Liver (tissue), 8 donors: ENCODE measurements at regions not wholly inside any gene's neighbourhood (a gene's known extent, or its start where the extent isn't known, plus 50 kb on each side); places are given as distances from the start of the nearest gene placed in this dataset.

Experiments used
- DNase-seq: peaks from one replicate; pipeline ENCODE4 v3.0.0-alpha.2; 2017; ENCODE audit warnings: low spot score
- H3K27ac ChIP-seq, 2 donors: one replicate each; pipeline ENCODE4 v1.7.0; 2013; ENCODE audit warnings: inconsistent platforms in 2 of 2, low read length in 2 of 2, control low read depth in 1 of 2, low read depth in 1 of 2, mild to moderate bottlenecking in 1 of 2
- H3K27me3 ChIP-seq, 4 donors: one replicate each; pipeline versions ENCODE4 v1.6.1 to v1.7.0; 2013; ENCODE audit warnings: low read length in 3 of 4, inconsistent platforms in 1 of 4, mild to moderate bottlenecking in 1 of 4, moderate library complexity in 1 of 4; ENCODE audit not compliant: control insufficient read depth in 4 of 4, insufficient read depth in 4 of 4
- H3K36me3 ChIP-seq, 4 donors: one replicate each; pipeline versions ENCODE4 v1.6.1 to v1.7.0; 2013; ENCODE audit warnings: low read length in 3 of 4, mild to moderate bottlenecking in 3 of 4, low read depth in 1 of 4, moderate library complexity in 1 of 4; ENCODE audit not compliant: control insufficient read depth in 4 of 4, insufficient read depth in 3 of 4
- H3K4me1 ChIP-seq, 4 donors: one replicate each; pipeline versions ENCODE4 v1.6.1 to v1.7.0; 2013; ENCODE audit warnings: low read length in 3 of 4, mild to moderate bottlenecking in 3 of 4, moderate library complexity in 1 of 4; ENCODE audit not compliant: control insufficient read depth in 4 of 4, insufficient read depth in 4 of 4
- H3K4me3 ChIP-seq, 3 donors: one replicate each; pipeline versions ENCODE4 v1.6.1 to v1.7.0; 2013; ENCODE audit warnings: low read length in 3 of 3, control low read depth in 1 of 3, low read depth in 1 of 3, mild to moderate bottlenecking in 1 of 3
- H3K9ac ChIP-seq, 2 donors: one replicate each; pipeline ENCODE4 v1.7.0; 2013; ENCODE audit warnings: low read length in 2 of 2, mild to moderate bottlenecking in 2 of 2, moderate library complexity in 2 of 2, control low read depth in 1 of 2, low read depth in 1 of 2
- H3K9me3 ChIP-seq, 4 donors: one replicate each; pipeline versions ENCODE4 v1.6.1 to v1.7.0; 2013; ENCODE audit warnings: low read length in 3 of 4; ENCODE audit not compliant: control insufficient read depth in 4 of 4
- ATF3 ChIP-seq: IDR thresholded peaks from 2 replicates; pipeline ENCODE4 v1.6.1; 2016; ENCODE audit warnings: antibody characterized with exemption
- EGR1 ChIP-seq, 2 donors: IDR thresholded peaks; 2 replicates each; pipeline ENCODE4 v1.6.1; 2016 to 2018; ENCODE audit warnings: antibody characterized with exemption in 2 of 2, low read depth in 2 of 2
- FOXA1 ChIP-seq: IDR thresholded peaks from 2 replicates; pipeline ENCODE4 v1.6.1; 2016; ENCODE audit warnings: antibody characterized with exemption
- FOXA2 ChIP-seq: IDR thresholded peaks from 2 replicates; pipeline ENCODE4 v1.6.1; 2016; ENCODE audit warnings: antibody characterized with exemption
- GABPA ChIP-seq, 2 donors: IDR thresholded peaks in 1 of 2; conservative IDR thresholded peaks in 1 of 2; 2 replicates each; pipeline ENCODE4 v1.6.1; 2016; ENCODE audit warnings: antibody characterized with exemption in 2 of 2, mild to moderate bottlenecking in 1 of 2, moderate library complexity in 1 of 2
- HNF4A ChIP-seq, 2 donors: conservative IDR thresholded peaks; 2 replicates each; pipeline ENCODE4 v1.6.1; 2016; ENCODE audit warnings: antibody characterized with exemption in 2 of 2, mild to moderate bottlenecking in 2 of 2
- HNF4G ChIP-seq: IDR thresholded peaks from 2 replicates; pipeline ENCODE4 v1.6.1; 2016; ENCODE audit warnings: antibody characterized with exemption
- JUND ChIP-seq, 2 donors: IDR thresholded peaks; 2 replicates each; pipeline ENCODE4 v1.6.1; 2016; ENCODE audit warnings: antibody characterized with exemption in 2 of 2
- NR2F2 ChIP-seq: IDR thresholded peaks from 2 replicates; pipeline ENCODE4 v1.6.1; 2016; ENCODE audit warnings: antibody characterized with exemption
- RAD21 ChIP-seq, 2 donors: IDR thresholded peaks; 2 replicates each; pipeline ENCODE4 v1.6.1; 2016; ENCODE audit warnings: antibody characterized with exemption in 2 of 2, mild to moderate bottlenecking in 2 of 2
- RXRA ChIP-seq, 2 donors: IDR thresholded peaks; 2 replicates each; pipeline ENCODE4 v1.6.1; 2017 to 2018; ENCODE audit warnings: antibody characterized with exemption in 2 of 2, mild to moderate bottlenecking in 1 of 2
- SP1 ChIP-seq: IDR thresholded peaks from 2 replicates; pipeline ENCODE4 v1.6.1; 2018; ENCODE audit warnings: antibody characterized with exemption, mild to moderate bottlenecking
- TAF1 ChIP-seq: conservative IDR thresholded peaks from 2 replicates; pipeline ENCODE4 v1.6.1; 2016; ENCODE audit warnings: antibody characterized with exemption, mild to moderate bottlenecking
- YY1 ChIP-seq: IDR thresholded peaks from 2 replicates; pipeline ENCODE4 v1.6.1; 2016; ENCODE audit warnings: antibody characterized with exemption, mild to moderate bottlenecking
- WGBS: extraction: QIAGEN DNeasy Blood & Tissue Kit; methylation state at CpG from one replicate; pipeline ENCODE4 v1.1.7; 2013; 5-methylcytosine and 5-hydroxymethylcytosine counted together
- TF ChIP-seq, protein P1 (sequence below): IDR thresholded peaks from 2 replicates; pipeline ENCODE4 v1.6.1; 2016; ENCODE audit warnings: antibody characterized with exemption
- TF ChIP-seq, protein P2 (sequence below): IDR thresholded peaks from 2 replicates; pipeline ENCODE4 v1.6.1; 2016; ENCODE audit warnings: antibody characterized with exemption
- TF ChIP-seq, protein P3 (sequence below): fragments of 150-350 bp; IDR thresholded peaks from 2 replicates; pipeline ENCODE4 v1.5.1; 2017; ENCODE audit warnings: improper control_type of control experiment, low read depth, low read length; ENCODE audit not compliant: missing input control
- TF ChIP-seq, protein P4 (sequence below): IDR thresholded peaks from 2 replicates; pipeline ENCODE4 v1.6.1; 2016; ENCODE audit warnings: antibody characterized with exemption, mild to moderate bottlenecking
- donor health status: healthy.
- donor health status: healthy.
- donor health status: healthy.
- donor health status: healthy.
- donor health status: healthy.

DNA sequence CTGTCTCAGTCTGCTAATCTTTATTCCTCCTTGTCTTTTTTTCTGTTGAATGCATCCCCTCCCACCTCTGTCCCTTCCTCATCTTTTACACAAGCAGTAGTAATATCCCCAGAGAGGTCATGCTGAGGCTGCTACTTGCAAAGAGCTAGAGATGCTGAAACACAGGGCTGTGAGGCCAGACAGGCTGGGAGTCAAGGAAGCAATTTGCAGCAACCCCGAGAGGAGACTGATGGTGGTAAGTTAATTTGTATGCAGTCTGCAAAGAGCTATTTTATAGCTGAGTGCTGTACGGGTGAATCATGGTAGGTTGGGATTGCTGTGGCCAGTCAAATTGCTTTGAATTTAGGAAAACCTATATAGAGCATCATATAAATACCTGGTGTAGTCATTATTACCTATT, 90.2 kb upstream of the SLC24A2 start:
- WGBS = 61% methylated on average over 2 of the region's 2 CpGs
- DNase-seq = no peak
- H3K27me3 ChIP-seq = no peaks in the 10 kb centered on the region
- no peaks in the 10 kb centered on the region for H3K9me3 ChIP-seq
- H3K27ac ChIP-seq = no peak overlapping the region
- H3K4me1 ChIP-seq = no peaks in the 10 kb centered on the region
- no peak overlapping the region for H3K4me3 ChIP-seq
- no peaks in the 10 kb centered on the region for H3K36me3 ChIP-seq
- no peak overlapping the region for H3K9ac ChIP-seq
- TF ChIP-seq NR2F2 = no peak
- no peak for TF ChIP-seq HNF4G
- no peak for TF ChIP-seq RAD21 (IDR thresholded peaks at IDR 0.05)
- TF ChIP-seq, protein P1, sequence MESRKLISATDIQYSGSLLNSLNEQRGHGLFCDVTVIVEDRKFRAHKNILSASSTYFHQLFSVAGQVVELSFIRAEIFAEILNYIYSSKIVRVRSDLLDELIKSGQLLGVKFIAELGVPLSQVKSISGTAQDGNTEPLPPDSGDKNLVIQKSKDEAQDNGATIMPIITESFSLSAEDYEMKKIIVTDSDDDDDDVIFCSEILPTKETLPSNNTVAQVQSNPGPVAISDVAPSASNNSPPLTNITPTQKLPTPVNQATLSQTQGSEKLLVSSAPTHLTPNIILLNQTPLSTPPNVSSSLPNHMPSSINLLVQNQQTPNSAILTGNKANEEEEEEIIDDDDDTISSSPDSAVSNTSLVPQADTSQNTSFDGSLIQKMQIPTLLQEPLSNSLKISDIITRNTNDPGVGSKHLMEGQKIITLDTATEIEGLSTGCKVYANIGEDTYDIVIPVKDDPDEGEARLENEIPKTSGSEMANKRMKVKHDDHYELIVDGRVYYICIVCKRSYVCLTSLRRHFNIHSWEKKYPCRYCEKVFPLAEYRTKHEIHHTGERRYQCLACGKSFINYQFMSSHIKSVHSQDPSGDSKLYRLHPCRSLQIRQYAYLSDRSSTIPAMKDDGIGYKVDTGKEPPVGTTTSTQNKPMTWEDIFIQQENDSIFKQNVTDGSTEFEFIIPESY = no peak
- TF ChIP-seq ATF3 = no peak
- no peak for TF ChIP-seq TAF1
- no peak for TF ChIP-seq YY1
- TF ChIP-seq GABPA (IDR thresholded peaks at IDR 0.05 in 1 of 2, conservative IDR thresholded peaks at IDR 0.05 in 1 of 2) = no peak
- no peak for TF ChIP-seq HNF4A (conservative IDR thresholded peaks at IDR 0.05)
- TF ChIP-seq, protein P2, sequence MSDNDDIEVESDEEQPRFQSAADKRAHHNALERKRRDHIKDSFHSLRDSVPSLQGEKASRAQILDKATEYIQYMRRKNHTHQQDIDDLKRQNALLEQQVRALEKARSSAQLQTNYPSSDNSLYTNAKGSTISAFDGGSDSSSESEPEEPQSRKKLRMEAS = no peak
- no peak for TF ChIP-seq JUND (IDR thresholded peaks at IDR 0.05)
- no peak for TF ChIP-seq EGR1 (IDR thresholded peaks at IDR 0.05; ENCODE audit: low read depth in 2 of 2)
- no peak for TF ChIP-seq SP1
- TF ChIP-seq FOXA2 = no peak
- no peak for TF ChIP-seq FOXA1

DNA sequence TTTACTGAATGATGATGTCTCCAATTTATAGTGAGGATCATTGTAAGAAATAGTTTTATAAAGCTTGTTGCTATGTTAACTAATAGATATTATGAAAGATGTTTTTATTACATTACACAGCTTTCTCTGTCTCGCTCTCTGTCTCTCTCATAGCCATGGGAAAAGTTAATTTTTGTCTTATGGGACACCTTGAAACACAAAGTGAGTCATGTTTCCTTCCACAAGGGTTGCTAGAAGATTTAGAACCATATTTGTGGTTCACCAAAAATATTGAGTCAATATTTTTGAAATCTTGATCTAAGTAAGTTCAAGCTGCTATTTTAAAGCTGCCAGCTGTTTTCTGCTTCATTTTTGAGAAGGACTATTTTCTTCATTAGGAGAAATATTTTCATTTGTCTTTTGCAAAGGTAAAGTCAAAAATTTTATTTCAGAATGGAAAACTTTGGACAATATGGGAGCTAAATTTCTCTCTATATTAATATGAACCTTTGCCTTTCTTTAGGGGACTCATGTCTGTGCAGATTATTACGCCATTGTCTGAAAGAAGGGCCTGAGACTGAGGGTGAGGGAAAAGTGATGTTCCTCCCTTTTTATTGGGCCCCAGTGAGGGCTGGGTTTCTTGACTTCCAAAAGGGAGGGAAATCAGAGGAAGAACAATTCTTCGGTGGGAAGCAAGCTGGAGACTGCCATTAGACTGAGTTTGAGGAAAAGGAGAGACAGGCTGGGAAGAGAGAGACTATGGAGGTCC, 87.9 kb upstream of the SLC24A2 start:
- H3K27ac ChIP-seq = no peak overlapping the region
- DNase-seq = no peak
- no peak overlapping the region for H3K9ac ChIP-seq
- WGBS = 45% methylated on average over 3 of the region's 3 CpGs
- peaks cover 0 to 5% (median 2%) of the 10 kb centered on the region in 4 donors for H3K9me3 ChIP-seq
- no peaks in the 10 kb centered on the region for H3K4me1 ChIP-seq
- no peaks in the 10 kb centered on the region for H3K36me3 ChIP-seq
- TF ChIP-seq JUND (IDR thresholded peaks at IDR 0.05) = no peak
- TF ChIP-seq GABPA (IDR thresholded peaks at IDR 0.05 in 1 of 2, conservative IDR thresholded peaks at IDR 0.05 in 1 of 2) = no peak
- TF ChIP-seq ATF3 = no peak
- no peak for TF ChIP-seq NR2F2
- TF ChIP-seq, protein P1 = no peak
- TF ChIP-seq HNF4A (conservative IDR thresholded peaks at IDR 0.05) = no peak
- TF ChIP-seq TAF1 = no peak
- TF ChIP-seq RXRA (IDR thresholded peaks at IDR 0.05) = no peak
- no peak for TF ChIP-seq FOXA1
- TF ChIP-seq HNF4G = no peak
- TF ChIP-seq, protein P3, sequence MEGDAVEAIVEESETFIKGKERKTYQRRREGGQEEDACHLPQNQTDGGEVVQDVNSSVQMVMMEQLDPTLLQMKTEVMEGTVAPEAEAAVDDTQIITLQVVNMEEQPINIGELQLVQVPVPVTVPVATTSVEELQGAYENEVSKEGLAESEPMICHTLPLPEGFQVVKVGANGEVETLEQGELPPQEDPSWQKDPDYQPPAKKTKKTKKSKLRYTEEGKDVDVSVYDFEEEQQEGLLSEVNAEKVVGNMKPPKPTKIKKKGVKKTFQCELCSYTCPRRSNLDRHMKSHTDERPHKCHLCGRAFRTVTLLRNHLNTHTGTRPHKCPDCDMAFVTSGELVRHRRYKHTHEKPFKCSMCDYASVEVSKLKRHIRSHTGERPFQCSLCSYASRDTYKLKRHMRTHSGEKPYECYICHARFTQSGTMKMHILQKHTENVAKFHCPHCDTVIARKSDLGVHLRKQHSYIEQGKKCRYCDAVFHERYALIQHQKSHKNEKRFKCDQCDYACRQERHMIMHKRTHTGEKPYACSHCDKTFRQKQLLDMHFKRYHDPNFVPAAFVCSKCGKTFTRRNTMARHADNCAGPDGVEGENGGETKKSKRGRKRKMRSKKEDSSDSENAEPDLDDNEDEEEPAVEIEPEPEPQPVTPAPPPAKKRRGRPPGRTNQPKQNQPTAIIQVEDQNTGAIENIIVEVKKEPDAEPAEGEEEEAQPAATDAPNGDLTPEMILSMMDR = no peak
- TF ChIP-seq RAD21 (IDR thresholded peaks at IDR 0.05) = no peak
- TF ChIP-seq EGR1 (IDR thresholded peaks at IDR 0.05; ENCODE audit: low read depth in 2 of 2) = no peak
- TF ChIP-seq, protein P4, sequence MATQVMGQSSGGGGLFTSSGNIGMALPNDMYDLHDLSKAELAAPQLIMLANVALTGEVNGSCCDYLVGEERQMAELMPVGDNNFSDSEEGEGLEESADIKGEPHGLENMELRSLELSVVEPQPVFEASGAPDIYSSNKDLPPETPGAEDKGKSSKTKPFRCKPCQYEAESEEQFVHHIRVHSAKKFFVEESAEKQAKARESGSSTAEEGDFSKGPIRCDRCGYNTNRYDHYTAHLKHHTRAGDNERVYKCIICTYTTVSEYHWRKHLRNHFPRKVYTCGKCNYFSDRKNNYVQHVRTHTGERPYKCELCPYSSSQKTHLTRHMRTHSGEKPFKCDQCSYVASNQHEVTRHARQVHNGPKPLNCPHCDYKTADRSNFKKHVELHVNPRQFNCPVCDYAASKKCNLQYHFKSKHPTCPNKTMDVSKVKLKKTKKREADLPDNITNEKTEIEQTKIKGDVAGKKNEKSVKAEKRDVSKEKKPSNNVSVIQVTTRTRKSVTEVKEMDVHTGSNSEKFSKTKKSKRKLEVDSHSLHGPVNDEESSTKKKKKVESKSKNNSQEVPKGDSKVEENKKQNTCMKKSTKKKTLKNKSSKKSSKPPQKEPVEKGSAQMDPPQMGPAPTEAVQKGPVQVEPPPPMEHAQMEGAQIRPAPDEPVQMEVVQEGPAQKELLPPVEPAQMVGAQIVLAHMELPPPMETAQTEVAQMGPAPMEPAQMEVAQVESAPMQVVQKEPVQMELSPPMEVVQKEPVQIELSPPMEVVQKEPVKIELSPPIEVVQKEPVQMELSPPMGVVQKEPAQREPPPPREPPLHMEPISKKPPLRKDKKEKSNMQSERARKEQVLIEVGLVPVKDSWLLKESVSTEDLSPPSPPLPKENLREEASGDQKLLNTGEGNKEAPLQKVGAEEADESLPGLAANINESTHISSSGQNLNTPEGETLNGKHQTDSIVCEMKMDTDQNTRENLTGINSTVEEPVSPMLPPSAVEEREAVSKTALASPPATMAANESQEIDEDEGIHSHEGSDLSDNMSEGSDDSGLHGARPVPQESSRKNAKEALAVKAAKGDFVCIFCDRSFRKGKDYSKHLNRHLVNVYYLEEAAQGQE = no peak
- TF ChIP-seq, protein P2 = no peak
- TF ChIP-seq YY1 = no peak
- H3K27me3 ChIP-seq = no peaks in the 10 kb centered on the region
- H3K4me3 ChIP-seq = no peak overlapping the region
